HG02870 (cell line): ENCODE measurements at regions not wholly inside any gene's neighbourhood (a gene's known extent, or its start where the extent isn't known, plus 50 kb on each side); places are given as distances from the start of the nearest gene placed in this dataset.

Source experiments
- ATAC-seq: cut with Tn5 transposase; IDR thresholded peaks from one replicate; pipeline ENCODE4 v1.9.1; 2021; ENCODE audit warnings: mild to moderate bottlenecking, moderate library complexity; ENCODE audit not compliant: unreplicated experiment

DNA sequence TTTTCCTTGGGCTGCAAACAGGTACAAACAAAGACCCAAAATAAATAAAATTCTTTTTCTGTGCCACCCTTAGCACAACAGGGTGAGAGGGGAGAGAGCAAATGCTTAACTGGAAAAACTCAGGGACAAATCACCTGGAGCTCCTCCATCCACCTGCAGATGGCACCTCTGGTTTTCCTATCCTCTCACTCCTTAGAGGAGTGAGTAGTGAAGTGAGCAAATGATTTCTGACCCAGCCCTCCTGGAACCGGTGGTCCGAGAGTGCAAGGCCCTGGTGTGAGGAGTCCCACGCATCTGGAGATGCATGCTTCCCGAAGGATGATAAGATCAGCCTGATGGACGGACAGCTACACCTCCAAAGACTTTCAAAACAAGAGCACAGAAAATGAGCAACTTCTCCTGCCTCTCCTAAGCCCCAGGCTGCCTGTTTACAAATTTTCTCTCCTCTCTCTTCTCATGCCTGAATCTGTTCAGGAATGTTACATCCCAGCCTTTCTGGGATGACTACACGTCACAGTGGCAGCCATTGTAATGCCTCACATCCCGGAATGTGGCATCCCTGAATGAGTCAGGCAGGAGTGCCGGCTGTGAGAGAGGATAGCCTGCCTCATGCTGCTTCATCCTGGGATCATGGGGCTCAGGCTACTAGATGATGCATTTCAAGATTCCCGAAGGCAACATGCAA, 86.4 kb downstream of the ADRB2 start:
- no peak for ATAC-seq

DNA sequence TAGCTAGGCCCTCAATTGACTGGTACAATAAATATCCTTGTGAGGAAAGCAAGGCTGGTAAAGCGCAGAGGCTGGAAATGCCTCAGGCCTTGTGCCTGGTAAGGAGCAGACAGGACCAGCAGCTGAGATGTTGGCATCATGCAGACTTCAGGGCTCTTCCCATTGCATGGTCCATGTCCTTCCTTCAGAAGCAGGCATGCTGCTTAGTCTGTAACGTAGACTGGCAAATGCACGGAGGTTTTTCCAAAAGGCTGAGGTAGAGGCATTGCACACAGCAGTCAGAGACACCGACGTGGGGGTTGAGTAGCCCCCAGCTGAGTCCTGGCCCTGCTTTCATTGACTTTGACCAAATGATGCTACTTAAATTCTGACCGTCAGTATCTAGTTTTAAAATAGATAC, 87.1 kb downstream of the ADRB2 start:
- ATAC-seq = no peak

DNA sequence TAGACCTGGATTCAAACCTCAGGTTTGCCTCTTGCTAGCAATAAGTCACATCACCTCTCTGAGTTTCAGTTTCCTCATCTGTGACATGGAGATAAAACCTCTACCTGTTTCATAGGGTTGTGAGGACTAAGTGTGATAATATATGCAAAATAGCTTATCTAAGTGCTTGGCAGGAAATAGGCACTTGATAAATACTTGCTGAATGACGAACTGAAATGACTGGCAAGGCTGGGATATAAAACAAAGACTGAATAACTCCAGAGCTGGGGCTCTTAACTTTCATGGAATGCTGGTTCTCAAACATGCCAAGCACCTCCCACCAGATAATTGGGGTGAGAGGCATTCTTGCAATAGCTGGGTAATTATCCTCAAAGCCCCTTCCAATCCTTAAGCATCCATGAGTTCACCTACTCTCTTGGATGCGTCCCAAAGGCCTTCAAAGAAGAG, 87.6 kb downstream of the ADRB2 start:
- ATAC-seq = no peak

DNA sequence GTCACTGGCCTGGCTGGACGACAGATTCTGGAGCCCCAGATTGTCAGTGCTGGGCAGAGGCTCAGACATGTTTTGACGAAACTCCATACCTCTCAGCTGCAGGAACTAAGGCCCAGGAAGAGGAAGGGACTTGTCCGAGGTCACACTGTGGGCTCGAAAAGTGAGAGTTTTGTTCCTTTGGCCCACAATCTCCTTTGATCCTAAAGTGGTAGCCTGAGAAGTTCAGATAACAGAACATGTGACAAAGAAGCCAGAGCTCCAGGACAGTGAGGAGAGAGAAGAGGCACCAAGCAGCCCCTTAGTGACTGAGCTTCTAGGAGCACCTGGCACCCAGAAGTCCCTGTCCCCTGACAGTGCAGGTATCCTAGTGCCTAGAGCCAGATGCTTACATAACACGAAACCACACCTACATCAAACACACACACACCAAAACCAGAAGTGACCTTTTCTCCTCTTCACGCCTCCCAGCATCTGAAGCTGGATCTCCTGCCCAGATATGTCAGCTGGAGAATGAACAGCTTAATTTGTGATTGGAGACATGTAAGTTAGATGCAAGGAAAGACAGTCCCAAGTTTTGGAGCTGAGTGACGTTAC, 88.9 kb downstream of the ADRB2 start:
- ATAC-seq = peak; percentile 60

DNA sequence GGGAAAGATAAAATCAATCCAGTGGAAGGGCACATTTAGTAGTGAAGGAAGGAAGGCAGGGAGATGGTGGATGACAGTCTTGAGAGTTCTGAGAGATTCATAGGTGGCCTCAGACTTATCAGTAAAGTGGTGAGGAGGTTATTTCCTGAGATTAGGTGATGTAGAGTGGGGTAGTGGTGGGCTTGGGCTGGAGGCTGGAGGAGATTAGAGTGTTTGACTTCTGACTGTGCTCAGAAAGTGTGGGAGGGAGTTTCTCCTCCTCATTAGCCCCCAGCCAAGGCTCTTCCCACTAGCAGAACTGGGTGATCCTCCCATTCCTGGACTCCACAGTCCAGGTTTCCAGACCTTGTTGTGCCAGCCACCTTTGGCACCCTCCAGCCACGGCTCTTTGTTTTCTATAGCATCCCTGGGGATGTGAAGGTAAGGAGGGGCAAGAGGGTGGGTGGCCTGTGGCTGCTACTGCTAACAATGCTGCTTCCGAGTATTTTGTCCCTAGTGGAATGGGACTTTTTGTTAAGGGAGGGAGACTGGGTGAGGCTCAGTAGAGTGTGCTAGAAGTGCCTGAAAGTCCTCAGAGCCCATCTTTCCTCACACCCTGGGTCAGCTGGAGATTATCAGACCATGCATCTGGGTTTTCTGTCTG, 94.4 kb downstream of the ADRB2 start:
- no peak for ATAC-seq

DNA sequence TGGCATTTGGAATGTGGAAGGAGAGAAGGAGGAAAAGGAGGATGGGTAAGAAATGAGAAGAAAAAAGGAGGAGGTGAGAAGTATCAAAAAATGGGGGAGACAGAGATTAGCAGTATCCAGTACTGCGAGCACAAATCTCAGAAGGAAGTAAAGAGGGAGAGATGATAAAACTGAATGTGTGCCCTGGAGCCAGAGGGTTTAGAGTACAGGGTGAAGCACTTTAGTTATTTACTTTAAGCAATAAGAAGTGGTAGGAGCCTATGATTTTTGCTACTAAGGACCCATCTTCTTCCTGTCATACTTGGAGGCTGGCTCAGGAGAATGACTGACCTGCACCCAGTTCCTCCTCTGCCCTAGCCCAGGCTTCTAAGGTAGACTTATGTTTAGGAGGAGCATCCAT, 94.9 kb downstream of the ADRB2 start:
- no peak for ATAC-seq

DNA sequence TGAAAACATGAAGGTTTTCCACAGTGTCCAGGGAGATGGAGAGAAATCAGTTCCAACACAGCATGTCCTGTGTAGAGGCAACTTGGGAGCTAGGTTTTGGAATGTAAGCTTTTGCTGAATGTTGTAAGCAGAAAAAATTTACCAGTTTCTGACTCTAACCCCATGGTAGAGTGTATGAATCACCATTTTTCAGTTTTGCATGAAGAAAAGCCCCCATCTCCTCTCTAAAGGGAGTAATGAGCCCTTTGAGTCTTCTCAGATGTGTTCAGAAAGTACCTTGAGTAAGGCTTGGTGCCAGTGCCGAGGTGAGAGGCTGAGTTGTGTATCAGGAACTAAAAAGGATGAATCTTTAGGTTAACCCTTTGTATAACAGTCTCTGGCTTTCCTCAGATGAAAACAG, 96.2 kb downstream of the ADRB2 start:
- peak; percentile 88 for ATAC-seq

DNA sequence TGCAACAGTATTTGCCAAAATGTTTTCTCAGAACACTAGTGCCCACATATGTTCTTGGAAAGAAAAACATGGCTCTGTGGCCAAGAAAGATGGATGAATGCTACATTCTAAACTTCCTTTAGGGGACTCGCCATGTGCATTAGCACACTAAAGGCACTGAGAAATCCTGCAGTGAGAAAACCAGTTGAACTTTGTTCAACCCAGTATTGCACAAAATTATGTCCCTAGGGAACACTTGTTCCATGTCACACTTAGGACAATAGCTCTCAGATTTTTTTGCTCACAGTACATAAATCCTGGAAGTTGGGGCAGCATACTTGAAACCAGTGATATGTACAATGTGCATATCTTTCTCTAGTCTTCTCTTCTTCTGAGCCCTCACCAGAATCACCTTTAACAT, 96.6 kb downstream of the ADRB2 start:
- ATAC-seq = no peak

DNA sequence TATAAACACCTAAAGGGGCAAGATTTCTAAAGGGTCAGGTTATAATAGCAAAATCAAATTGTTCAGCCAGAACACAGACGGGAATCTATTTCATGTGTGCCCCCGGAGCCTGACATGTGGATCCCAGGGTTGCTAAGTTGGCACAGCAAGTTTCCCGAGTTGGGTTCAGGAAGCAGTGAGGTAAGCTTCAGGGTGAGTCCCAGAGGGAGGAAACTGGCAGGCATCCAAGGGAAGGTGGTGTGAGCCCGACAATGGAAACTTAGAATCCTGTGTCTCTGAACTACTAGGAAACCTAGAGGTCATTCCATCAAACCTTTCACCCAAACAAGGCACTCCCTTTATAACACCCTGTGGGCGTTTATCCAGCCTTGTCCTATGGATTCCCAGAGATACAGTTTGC, 98.4 kb downstream of the ADRB2 start:
- no peak for ATAC-seq

DNA sequence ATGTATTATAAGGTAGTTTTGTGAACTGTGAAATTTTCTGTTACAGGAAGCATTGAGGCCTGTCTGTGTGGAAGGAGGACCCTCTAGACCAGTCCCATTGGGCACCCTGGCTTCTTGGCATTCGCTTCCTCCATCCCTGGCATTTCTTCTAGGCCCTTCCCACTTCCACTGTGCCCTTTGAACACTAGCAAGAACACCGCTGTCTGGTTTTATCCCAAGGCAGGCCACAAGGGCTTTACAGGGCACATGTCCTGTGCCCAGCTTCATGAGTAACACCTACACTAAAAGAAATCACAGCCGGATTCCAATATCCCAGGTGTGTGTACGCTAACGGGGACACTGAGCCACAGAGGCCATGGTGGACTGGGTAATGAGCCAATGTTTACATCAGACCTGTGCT, 99.8 kb downstream of the ADRB2 start:
- no peak for ATAC-seq

DNA sequence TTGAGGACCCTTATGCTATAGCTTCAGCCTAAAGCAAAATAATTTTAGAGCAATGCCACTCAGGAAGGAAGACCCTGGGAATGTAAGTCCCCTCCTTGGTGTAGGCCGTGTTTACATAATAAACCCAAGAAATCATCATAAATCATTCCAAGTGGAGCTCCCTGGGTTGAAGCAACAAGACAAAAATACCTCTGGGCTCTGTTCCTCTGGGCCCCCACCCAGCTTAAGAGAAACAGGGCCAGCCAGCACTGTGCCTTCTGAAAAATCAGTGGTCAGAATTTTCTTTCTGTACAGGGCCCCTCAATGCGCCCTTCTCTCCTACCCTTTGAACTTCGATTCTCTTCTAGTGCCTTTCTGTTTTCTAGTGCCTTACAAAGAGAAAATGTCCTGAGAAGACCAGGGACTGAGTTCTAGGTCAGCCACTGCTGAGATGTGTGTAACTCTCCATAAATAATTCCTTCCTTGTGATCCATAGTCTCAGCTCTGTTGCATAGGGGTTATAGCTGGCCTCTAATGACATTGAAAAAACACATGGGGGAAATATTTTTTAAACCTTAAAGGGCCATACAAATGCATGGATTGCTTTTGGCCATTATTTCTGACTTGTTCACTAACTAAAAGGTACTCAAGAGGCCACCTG, 101.0 kb downstream of the ADRB2 start:
- ATAC-seq = no peak

DNA sequence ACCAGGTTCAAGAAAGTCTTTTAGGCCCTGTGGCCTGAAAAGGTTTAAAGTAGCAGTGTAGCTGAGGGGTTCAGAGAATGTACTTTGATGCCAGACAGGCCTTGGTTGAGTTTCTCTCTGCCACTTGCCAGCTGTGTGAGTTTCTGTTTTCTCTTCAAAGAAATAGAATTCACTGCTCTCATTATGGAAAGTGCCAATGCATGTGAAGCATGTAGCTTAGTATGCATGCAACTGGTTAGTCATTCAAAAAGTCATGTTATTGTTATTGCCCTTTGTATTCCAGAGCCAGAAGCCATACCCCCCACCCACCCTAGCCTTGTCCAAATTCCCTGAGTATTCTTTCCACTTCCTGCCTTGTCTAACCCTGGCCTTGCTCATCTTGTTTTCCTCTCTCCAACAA, 101.7 kb downstream of the ADRB2 start:
- no peak for ATAC-seq

DNA sequence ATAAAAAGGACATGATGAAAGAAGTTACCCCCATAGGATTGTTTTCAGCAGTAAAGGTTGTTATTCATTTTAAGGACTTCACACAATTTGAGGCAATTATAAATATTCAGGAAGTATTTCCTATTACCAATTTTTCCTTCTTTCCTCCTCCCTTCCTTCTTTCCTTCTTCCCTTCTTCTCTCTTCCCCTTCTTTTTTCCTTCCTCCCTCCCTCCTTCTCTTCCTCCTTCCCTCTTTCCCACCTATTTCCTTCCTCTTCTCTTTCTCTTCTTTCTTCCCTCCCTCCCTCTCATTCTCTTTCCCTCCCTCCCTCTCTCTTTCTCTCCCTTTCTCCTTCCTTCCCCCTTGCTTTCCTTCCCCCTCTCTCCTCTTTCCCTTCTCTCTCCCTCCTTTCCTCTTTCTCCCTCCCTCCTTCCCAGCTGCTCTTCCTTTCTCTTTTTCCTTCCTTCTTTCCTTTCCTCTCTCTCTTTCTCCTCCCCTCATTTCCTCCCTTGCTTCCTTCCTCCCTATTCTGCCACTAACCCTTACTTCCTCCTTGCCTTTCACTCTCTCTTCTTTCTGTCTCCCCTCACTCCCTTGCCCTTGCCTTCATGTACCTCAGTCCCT, 105.1 kb downstream of the ADRB2 start:
- ATAC-seq = no peak

DNA sequence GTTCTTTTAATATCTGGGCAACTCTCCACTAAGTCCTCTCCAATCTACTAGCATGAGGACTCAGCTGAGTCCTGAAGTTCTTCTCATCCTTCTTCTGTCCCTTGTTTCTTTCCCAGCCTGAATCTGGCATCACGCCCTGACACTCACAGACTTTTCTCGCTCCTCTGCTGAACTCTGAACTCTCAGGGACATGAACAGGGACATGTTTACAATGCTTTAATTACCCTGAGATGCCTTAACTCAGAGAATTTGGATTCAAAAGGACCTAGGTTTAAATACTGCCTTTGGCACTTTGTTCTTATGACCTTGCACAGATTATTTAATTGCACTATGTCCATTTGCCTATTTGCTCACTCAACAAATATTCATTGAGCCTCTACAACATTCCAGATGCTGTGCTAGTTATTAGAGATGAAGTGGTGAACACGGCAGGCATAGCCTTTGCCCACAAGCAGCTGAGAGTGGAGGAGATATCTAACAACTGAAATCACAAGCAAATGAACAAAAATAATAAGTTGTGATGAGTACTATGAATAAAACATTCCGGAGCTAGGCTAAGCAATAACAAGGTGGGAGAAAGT, 106.0 kb downstream of the ADRB2 start:
- no peak for ATAC-seq

DNA sequence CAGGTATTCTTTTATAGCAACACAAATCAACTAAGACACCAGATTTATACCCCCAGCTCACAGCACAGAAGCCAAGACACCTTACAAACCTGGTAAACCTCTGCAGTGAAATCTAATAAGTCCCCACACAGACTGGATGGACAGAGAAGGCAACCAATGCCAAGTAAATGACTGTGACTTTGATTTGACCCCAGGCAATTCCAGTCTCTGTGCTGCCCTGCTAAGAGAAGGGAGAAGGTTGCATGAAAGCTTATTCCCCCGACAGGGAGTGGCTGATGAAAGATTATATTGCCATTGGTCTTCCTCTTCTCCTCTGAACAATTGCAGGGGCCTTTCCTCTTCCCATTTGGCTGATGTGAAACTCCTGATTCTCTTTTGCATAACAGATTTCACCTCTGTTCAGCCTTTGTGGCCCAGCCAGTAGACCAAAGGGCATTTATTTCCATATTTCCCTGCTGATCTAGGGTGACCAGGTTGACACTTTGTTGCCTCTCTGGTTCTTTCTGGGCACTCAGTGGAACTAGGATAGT, 107.6 kb downstream of the ADRB2 start:
- ATAC-seq = no peak

DNA sequence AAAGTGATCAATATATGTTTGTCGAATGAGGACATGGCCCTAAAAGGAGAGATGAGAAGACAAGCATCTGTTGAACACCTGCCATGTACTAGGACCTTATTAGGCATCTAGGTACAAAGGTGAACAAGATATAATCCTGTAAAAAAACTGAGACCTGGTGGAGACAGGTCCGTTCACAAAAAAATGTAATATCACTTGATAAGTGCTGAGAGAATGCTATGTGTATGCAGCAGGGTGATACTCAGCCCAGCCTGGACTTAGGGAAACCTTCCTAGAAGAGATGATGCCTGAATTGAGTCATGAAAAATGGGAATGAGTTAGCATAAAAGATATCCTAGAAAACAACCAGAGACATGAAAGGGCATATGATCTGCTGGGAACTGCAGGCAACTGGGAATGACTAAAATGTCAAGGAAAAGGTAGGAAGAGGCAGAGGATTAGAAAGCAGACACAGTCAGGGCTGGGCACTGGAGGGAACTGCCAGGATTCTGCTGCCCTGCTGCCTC, 108.5 kb downstream of the ADRB2 start:
- no peak for ATAC-seq

DNA sequence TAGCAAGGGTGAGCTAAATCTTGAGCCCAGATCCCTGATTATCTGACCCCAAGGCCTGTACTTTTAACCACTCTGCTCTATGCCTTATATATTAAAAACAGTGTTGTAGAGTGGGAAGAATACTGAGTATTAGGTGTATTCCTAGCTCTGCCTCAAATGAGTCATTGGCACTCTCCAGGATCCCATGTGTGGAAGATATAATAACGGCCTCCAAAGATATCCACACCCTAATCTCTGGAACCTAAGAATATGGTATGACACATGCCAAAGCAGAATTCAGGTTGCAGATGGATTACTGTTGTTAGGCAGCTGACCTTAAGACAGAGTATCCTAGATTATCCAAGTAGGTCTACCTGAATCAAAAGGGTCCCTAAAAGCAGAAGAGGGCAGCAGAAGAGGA, 110.8 kb downstream of the ADRB2 start:
- no peak for ATAC-seq

DNA sequence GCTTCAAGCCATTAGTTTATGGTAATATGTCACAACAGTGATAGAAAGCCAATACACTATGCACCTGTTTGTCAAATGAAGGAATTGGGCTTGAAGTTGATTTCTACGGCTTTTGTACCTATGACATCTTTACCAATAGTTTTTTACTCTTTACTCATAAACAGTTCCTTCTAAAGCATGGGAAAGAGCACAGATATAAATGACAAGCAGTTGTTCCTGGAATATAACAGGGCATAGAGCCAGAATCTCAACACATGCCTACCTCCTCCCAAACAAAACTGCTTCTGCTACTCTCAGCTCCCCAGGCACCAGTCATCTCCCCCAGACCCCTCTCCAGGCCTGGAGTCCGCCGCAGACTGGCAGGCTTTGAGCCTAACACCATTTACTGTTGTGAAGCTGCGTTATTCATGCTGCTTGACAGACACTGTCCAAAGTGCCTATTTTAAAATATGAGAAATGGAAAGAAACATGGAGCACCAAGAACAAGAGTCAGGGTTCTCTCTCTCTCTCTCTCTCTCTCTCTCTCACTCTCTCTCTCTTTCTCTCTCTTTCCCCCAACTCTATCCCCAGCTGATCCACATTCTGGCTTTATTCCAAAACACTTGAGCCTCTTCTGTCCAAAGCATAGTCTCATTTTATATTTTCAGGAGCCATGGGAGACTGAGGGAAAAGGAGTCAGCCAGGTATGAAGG, 111.6 kb downstream of the ADRB2 start:
- no peak for ATAC-seq

DNA sequence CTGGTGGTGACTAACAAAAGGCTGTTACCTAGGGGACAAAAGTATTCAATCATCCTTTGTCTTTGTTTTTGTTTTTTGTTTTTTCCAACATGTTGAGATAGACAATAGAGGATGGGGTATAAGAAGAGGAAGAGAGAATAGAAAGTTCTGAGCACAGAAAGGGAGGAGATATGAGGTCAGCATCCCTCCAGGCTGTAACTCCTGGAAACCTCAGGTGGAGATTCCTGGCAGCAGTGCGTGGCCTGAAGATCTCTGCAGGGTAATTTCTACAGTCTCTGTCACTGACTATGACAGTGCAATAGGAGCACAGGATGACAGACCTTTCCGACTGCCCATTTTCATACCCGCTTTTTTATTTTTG, 112.1 kb downstream of the ADRB2 start:
- ATAC-seq = no peak

DNA sequence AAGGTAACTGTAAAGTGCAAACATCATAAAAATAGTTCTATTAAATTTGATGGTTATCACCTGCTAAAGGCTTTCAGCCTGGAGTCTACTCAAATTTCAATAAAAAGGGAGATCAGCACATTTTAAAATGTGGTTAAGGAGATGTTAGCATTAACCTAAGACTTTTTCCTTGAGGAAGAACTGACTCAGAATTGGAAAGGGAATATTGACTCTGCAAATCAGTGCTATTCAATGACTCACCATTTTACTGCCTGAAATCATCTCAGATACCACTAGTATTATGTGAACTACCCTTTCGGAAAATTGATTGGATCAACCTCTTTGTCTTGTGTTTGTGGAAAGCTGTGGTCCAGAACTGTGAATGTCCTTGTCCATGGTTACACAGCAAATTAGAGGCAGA, 113.3 kb downstream of the ADRB2 start:
- no peak for ATAC-seq
